GM23338 (cell line): ENCODE measurements at regions not wholly inside any gene's neighbourhood (a gene's known extent, or its start where the extent isn't known, plus 50 kb on each side); places are given as distances from the start of the nearest gene placed in this dataset.

Source experiments
- ATAC-seq: fragments of 200-7000 bp; cut with Tn5 transposase; 3 replicates; pipeline ENCODE4 v1.9.1; 2020
- DNase-seq: peaks from one replicate; pipeline ENCODE4 v3.0.0-alpha.2; 2015; ENCODE audit warnings: low spot score
- H2AFZ ChIP-seq: fragments of 200-600 bp; sonication (generic); 2 replicates; pipeline ENCODE4 v1.8.0; 2016; ENCODE audit warnings: antibody characterized with exemption, mild to moderate bottlenecking, moderate library complexity
- H3F3A ChIP-seq: fragments of 200-600 bp; sonication (generic); replicated peaks from 2 replicates; pipeline ENCODE4 v1.8.0; 2017; ENCODE audit warnings: antibody characterized with exemption, mixed run types, low read depth
- H3K27ac ChIP-seq: fragments of 200-600 bp; sonication (generic); 2 replicates; pipeline ENCODE4 v1.6.1; 2016; ENCODE audit warnings: low read depth
- H3K27me3 ChIP-seq: fragments of 200-600 bp; sonication (generic); 2 replicates; pipeline ENCODE4 v1.8.0; 2016; ENCODE audit warnings: mild to moderate bottlenecking, mixed run types, moderate library complexity; ENCODE audit not compliant: insufficient read depth
- H3K36me3 ChIP-seq: fragments of 200-600 bp; sonication (generic); 2 replicates; pipeline ENCODE4 v1.8.0; 2016; ENCODE audit warnings: mild to moderate bottlenecking; ENCODE audit not compliant: insufficient read depth
- H3K4me1 ChIP-seq: fragments of 200-600 bp; sonication (generic); 2 replicates; pipeline ENCODE4 v1.8.0; 2016; ENCODE audit warnings: mild to moderate bottlenecking, moderate library complexity; ENCODE audit not compliant: insufficient read depth
- H3K4me2 ChIP-seq: fragments of 200-600 bp; sonication (generic); 2 replicates; pipeline ENCODE4 v1.7.1; 2017; ENCODE audit warnings: mixed run types
- H3K4me3 ChIP-seq: fragments of 200-600 bp; sonication (generic); 2 replicates; pipeline ENCODE4 v1.6.1; 2016; ENCODE audit warnings: mixed run types
- H3K79me2 ChIP-seq: fragments of 200-600 bp; sonication (generic); replicated peaks from 2 replicates; pipeline ENCODE4 v1.8.0; 2017; ENCODE audit warnings: mild to moderate bottlenecking; ENCODE audit not compliant: insufficient read depth
- H3K9me2 ChIP-seq: fragments of 200-600 bp; sonication (generic); 2 replicates; pipeline ENCODE4 v1.8.0; 2017; ENCODE audit not compliant: insufficient read depth
- H4K20me1 ChIP-seq: fragments of 200-600 bp; sonication (generic); replicated peaks from 2 replicates; pipeline ENCODE4 v1.8.0; 2017; ENCODE audit warnings: mild to moderate bottlenecking; ENCODE audit not compliant: insufficient read depth
- H3K27ac Mint-ChIP-seq: 2 replicates; pipeline ENCODE4 v1.8.0; 2020; ENCODE audit warnings: inconsistent platforms, mild to moderate bottlenecking, moderate library complexity, mixed read lengths
- H3K27me3 Mint-ChIP-seq: 3 replicates; pipeline ENCODE4 v1.8.0; 2022; ENCODE audit warnings: low read depth, mild to moderate bottlenecking, moderate library complexity, mixed read lengths, inconsistent platforms; ENCODE audit not compliant: insufficient read depth, poor library complexity
- H3K36me3 Mint-ChIP-seq: 3 replicates; pipeline ENCODE4 v1.8.0; 2021; ENCODE audit warnings: low read depth, mild to moderate bottlenecking, inconsistent platforms, moderate library complexity, mixed read lengths
- H3K4me1 Mint-ChIP-seq: 3 replicates; pipeline ENCODE4 v1.8.0; 2020; ENCODE audit warnings: mild to moderate bottlenecking, inconsistent platforms, mixed read lengths
- H3K4me3 Mint-ChIP-seq: 3 replicates; pipeline ENCODE4 v1.8.0; 2021; ENCODE audit warnings: moderate library complexity, mild to moderate bottlenecking, inconsistent platforms, mixed read lengths
- H3K9me3 Mint-ChIP-seq: 3 replicates; pipeline ENCODE4 v1.8.0; 2020; ENCODE audit warnings: moderate library complexity, mild to moderate bottlenecking, inconsistent platforms, mixed read lengths
- CREB1 ChIP-seq: fragments of 250-450 bp; sonication (Bioruptor Pico); IDR thresholded peaks from 2 replicates; pipeline ENCODE4 v1.5.0; 2020; ENCODE audit warnings: low read depth, mild to moderate bottlenecking, moderate library complexity
- CTCF ChIP-seq, 2 experiments: fragments of 200-600 bp in 1 of 2; sonication (generic) in 1 of 2; conservative IDR thresholded peaks; 2 replicates each; pipeline versions ENCODE4 v1.5.1 to v1.6.1; 2016 to 2017; ENCODE audit warnings: antibody characterized with exemption in 2 of 2, low read depth in 2 of 2, mild to moderate bottlenecking in 2 of 2, moderate library complexity in 1 of 2
- ZNF114 ChIP-seq: fragments of 250-450 bp; sonication (Bioruptor Pico); IDR thresholded peaks from 2 replicates; pipeline ENCODE4 v1.5.0; 2020; ENCODE audit warnings: mild to moderate bottlenecking, moderate library complexity
- ZNF462 ChIP-seq: fragments of 250-450 bp; sonication (Bioruptor Pico); IDR thresholded peaks from 2 replicates; pipeline ENCODE4 v1.5.0; 2020; ENCODE audit warnings: mild to moderate bottlenecking, moderate library complexity

GRCh38 chr5:56327809-56328208 lies 94.7 kb upstream of the ANKRD55 start (continued):
- no peak for TF ChIP-seq CREB1 (CRISPR knock-in tag)

DNA sequence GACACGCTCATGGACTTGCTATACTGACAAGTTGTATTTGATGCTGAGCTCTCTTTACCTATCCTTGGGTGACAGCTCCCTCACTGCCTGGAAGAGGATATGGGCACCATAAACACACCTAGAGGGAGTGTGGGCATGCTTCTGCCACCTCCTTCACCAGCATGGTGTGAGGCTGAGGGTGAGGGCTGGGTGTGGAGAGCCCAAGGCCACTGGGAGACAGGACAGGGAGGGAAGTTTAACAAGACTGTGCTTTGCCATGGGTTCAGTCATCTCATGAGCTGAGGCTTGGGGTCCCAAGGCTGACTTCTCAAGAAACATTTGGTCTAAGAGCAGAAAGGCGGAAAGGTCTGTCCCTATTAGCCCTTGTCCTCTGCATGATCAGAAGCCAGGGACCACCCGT lies 93.6 kb upstream of the ANKRD55 start:
- H3K27ac ChIP-seq = no peak overlapping the region
- TF ChIP-seq ZNF114 (CRISPR knock-in tag) = no peak
- TF ChIP-seq ZNF462 (CRISPR knock-in tag) = no peak
- no peak for TF ChIP-seq CTCF (conservative IDR thresholded peaks at IDR 0.05; ENCODE audit: low read depth in 2 of 2)
- no peak for TF ChIP-seq CREB1 (CRISPR knock-in tag)
- ATAC-seq = no peak
- Mint-ChIP-seq H3K27ac (no peak overlapping the region), H3K4me1 (peaks cover 19% of the 10 kb centered on the region), H3K9me3 (no peaks in the 10 kb centered on the region), H3K36me3 (no peaks in the 10 kb centered on the region), H3K27me3 (peaks cover 11% of the 10 kb centered on the region), H3K4me3 (no peak overlapping the region)
- no peak overlapping the region for H3K4me3 ChIP-seq
- no peaks in the 10 kb centered on the region for H3K27me3 ChIP-seq
- no peaks in the 10 kb centered on the region for H4K20me1 ChIP-seq
- H3K36me3 ChIP-seq = no peaks in the 10 kb centered on the region
- no peak for DNase-seq
- no peaks in the 10 kb centered on the region for H3K79me2 ChIP-seq
- no peak overlapping the region for H2AFZ ChIP-seq
- no peaks in the 10 kb centered on the region for H3F3A ChIP-seq
- no peaks in the 10 kb centered on the region for H3K9me2 ChIP-seq
- no peak overlapping the region for H3K4me2 ChIP-seq
- H3K4me1 ChIP-seq = peaks cover 11% of the 10 kb centered on the region
